ENCODE measurements at regions not wholly inside any gene's neighbourhood (a gene's known extent, or its start where the extent isn't known, plus 50 kb on each side); places are given as distances from the start of the nearest gene placed in this dataset.

DNA sequence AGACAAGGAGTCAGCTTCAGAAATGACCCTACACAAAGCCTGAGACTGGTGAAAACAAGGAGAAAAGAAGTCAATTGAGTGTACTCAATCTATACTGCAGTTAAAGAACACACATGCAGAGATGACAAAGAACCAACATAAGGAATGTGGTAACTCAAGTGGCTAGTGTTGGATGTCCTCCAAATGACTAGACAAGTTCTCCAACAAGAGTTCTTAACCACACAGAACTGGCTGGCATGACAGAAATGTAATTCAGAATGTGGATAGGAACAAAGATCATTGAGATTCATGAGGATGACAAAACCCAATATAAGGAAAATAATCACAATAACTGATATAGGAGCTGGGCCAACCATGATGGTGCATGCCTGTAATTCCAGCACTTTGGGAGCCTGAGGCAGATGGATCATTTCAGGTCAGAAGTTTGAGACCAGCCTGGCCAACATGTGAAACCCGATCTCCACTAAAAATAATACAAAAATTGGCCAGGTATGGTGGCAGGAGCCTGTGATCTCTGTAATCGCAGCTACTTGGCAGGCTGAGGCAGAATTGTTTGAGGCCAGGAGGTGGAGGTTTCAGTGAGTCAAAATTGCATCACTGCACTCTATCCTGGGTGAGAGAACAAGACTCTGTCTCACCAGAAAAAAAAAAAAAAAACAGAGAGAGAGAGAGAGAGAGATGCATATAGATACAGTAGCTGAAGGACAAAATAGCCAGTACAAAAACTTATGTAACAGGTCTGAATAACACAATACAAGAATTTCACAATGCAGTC lies 1263.6 kb downstream of the CDY2B start:
- no peak for DNase-seq (ENCODE audit: extremely low read depth, low read depth)
- no peak overlapping the region for H3K4me3 ChIP-seq (replicated peaks; ENCODE audit: low read depth, low read length)
- TF ChIP-seq, protein P1, sequence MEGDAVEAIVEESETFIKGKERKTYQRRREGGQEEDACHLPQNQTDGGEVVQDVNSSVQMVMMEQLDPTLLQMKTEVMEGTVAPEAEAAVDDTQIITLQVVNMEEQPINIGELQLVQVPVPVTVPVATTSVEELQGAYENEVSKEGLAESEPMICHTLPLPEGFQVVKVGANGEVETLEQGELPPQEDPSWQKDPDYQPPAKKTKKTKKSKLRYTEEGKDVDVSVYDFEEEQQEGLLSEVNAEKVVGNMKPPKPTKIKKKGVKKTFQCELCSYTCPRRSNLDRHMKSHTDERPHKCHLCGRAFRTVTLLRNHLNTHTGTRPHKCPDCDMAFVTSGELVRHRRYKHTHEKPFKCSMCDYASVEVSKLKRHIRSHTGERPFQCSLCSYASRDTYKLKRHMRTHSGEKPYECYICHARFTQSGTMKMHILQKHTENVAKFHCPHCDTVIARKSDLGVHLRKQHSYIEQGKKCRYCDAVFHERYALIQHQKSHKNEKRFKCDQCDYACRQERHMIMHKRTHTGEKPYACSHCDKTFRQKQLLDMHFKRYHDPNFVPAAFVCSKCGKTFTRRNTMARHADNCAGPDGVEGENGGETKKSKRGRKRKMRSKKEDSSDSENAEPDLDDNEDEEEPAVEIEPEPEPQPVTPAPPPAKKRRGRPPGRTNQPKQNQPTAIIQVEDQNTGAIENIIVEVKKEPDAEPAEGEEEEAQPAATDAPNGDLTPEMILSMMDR (IDR thresholded peaks at IDR 0.05; ENCODE audit: low read depth, low read length, missing control alignments) = no peak

DNA sequence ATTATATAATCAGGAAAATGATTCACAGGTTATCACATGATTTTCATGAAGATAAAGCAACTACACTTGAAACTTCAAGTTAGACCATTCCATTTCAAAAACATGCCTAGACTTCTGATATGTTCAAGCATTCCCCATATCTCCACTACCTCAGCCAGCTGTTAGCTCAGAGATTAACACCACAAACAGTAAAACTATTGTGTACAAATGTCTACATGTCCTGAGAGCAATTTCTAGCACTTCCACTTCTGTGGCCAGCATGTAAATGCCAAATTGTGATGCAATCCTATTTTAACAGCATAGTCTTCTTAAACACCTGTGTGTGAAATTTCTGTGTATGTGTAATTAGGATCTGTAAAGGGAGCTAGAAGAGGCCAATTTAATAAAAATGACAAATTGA lies 1271.3 kb downstream of the CDY2B start:
- no peak overlapping the region for H3K4me3 ChIP-seq (replicated peaks; ENCODE audit: low read depth, low read length)
- no peak for DNase-seq (ENCODE audit: extremely low read depth, low read depth)
- TF ChIP-seq, protein P1 (IDR thresholded peaks at IDR 0.05; ENCODE audit: low read depth, low read length, missing control alignments) = no peak

DNA sequence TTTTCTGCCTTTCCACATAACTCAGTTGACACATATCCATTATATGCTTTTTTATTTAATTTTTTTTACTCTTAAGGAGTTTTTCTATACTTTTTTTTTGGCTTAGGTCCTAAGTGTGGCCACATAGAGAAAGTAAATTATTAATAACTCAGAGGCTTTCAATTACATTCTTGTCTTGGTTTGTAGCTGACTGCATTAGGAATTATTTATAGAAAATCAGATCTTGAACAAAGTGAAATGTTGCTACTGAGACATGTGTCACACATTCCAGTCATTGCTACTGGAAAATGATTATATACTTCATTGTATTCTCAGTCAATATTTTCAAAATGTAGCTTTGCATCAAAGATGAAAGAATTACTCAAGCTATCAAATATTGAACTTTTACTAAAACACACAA lies 1277.9 kb downstream of the CDY2B start:
- DNase-seq (ENCODE audit: extremely low read depth, low read depth) = no peak
- TF ChIP-seq, protein P1 (IDR thresholded peaks at IDR 0.05; ENCODE audit: low read depth, low read length, missing control alignments) = no peak
- H3K4me3 ChIP-seq (replicated peaks; ENCODE audit: low read depth, low read length) = no peak overlapping the region

DNA sequence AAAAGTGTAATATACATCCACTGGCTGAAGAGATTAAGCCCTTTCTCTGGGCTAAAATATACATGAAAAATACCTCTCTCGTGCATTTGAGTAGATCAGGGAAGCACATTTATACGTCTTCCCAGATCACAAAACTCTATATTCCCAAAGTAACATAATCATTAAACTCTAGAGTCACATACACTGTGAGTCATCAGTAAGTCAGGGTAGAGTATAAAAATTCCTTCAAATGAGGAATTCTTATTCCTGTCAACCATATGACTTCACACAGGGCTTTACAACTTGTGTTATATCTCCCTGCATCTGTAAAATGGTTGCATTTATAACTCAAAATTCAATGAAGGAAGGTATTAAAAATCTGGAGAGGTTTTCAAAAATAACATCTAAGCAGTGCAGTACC lies 1278.4 kb downstream of the CDY2B start:
- TF ChIP-seq, protein P1 (IDR thresholded peaks at IDR 0.05; ENCODE audit: low read depth, low read length, missing control alignments) = no peak
- H3K4me3 ChIP-seq (replicated peaks; ENCODE audit: low read depth, low read length) = no peak overlapping the region
- no peak for DNase-seq (ENCODE audit: extremely low read depth, low read depth)

DNA sequence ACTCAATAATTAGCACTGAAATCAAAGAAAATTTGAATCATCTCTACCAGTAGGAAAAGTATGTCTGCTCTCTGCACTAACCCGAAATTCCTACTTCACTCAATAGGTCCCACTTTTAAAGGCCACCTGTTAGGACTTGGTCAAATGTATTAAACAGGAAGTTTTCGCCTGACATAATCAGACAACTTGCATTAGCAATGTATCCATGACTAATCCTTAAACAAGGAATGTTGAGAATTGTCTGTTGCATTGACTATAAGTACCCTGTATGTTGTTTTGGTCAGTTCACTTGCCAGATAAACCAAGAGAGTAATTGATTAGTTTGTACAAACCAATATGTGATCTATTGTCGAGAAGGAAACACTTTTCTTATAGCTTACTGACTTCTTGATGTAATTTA lies 1308.0 kb downstream of the CDY2B start:
- DNase-seq (ENCODE audit: extremely low read depth, low read depth) = no peak
- TF ChIP-seq, protein P1 (IDR thresholded peaks at IDR 0.05; ENCODE audit: low read depth, low read length, missing control alignments) = no peak
- H3K4me3 ChIP-seq (replicated peaks; ENCODE audit: low read depth, low read length) = no peak overlapping the region

DNA sequence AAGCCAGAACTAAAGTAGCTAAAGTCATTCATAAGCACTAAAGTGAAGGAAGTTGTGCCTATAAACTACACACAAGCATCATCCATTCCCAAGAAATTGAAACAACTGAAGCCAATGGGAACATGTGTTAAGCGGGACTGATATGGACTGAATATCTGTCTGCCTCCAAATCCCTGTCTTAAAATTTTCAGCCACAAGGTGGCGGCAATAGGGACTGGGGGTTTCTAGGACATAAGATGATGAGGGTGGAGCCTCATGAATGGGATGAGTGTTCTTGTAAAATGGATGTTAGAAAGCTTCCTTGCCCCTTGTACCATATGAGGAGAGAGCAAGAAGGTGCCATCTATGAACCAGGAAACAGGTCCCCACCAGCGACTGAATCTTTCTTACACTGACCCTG lies 1317.5 kb downstream of the CDY2B start:
- TF ChIP-seq, protein P1 (IDR thresholded peaks at IDR 0.05; ENCODE audit: low read depth, low read length, missing control alignments) = peak; percentile 8
- H3K4me3 ChIP-seq (replicated peaks; ENCODE audit: low read depth, low read length) = no peak overlapping the region
- no peak for DNase-seq (ENCODE audit: extremely low read depth, low read depth)

DNA sequence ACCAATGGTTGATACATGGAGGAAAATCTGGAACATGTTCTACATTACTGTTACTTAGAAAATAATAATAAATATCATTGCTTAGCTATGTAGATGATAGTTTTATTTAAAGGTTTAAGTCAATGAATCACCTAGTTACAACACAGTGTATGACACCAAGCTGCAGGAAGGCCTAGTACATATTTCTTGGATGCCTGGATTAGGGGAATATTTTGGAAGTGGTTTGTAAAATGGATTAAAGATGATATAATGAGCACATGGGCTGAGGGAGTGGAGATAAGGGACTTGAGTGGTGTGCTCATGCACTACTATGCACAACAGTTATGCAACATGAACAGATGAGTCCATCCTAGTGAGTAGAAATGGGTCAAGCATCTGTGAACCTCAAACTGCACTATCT lies 1358.0 kb downstream of the CDY2B start:
- DNase-seq (ENCODE audit: extremely low read depth, low read depth) = no peak
- no peak overlapping the region for H3K4me3 ChIP-seq (replicated peaks; ENCODE audit: low read depth, low read length)
- TF ChIP-seq, protein P1 (IDR thresholded peaks at IDR 0.05; ENCODE audit: low read depth, low read length, missing control alignments) = no peak
